ENCODE measurements at regions not wholly inside any gene's neighbourhood (a gene's known extent, or its start where the extent isn't known, plus 50 kb on each side); places are given as distances from the start of the nearest gene placed in this dataset.
"Not testable (repeated sequence)": the region's sequence is repeated elsewhere in the genome, so short reads cannot be mapped to it uniquely, and the experiment has no call there.

- TF ChIP-seq MAX (IDR thresholded peaks at IDR 0.05; ENCODE audit: low read depth, low read length) (no peak), POLR2A (IDR thresholded peaks at IDR 0.05; ENCODE audit: extremely low read depth, insufficient read length) (no peak), MYC (IDR thresholded peaks at IDR 0.05; ENCODE audit: low read depth, low read length) (no peak), CTCF (IDR thresholded peaks at IDR 0.05; ENCODE audit: low read depth, low read length) (no peak)
- DNase-seq (ENCODE audit: low read depth): no peak
- no peak overlapping the region for H3K4me3 ChIP-seq (ENCODE audit: low read depth, low read length)
Measured at GRCh38 chr4:163703251-163703650, 208.8 kb downstream of the TMA16 start.

DNA sequence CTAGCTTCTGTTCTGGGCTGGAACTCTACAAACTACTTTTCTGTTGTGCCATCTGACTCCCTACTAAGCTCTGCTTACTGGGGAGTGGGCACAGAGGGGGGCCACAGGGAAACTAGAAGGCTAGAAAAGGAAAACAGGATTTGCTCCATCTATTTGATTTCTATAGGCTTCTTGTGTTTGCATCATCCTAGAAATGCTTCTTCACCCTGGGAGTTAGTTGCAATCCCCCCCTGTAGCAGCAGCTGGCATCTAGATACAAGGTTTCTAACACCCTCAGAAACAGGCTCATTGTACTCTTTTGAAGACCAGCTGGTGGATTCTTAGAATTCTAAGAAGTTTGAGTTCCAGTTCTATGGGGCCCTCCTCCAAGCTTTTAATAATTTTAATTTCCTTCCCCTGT lies 213.4 kb downstream of the TMA16 start:
- no peak for TF ChIP-seq MYC (IDR thresholded peaks at IDR 0.05; ENCODE audit: low read depth, low read length)
- TF ChIP-seq MAX (IDR thresholded peaks at IDR 0.05; ENCODE audit: low read depth, low read length): no peak
- no peak for TF ChIP-seq CTCF (IDR thresholded peaks at IDR 0.05; ENCODE audit: low read depth, low read length)
- no peak for TF ChIP-seq POLR2A (IDR thresholded peaks at IDR 0.05; ENCODE audit: extremely low read depth, insufficient read length)
- H3K4me3 ChIP-seq (ENCODE audit: low read depth, low read length): no peak overlapping the region
- DNase-seq (ENCODE audit: low read depth): no peak

DNA sequence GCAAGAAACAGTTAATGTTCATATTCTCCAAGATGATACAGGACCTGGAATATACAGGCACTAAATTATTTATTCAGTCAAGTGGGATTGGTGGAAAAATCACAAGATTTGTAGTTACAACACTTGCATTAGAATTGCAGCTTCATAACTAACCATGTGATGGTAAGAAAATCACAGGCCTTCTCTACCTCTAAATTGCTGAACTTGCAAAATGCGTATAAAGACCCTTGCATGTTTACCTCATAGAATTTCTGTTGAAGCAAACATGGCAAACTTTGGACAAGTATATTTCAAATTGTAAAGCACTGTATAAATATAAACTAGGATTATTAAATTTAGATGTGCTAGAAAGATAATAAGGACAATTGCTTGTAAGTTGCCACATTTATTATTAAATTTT lies 215.1 kb downstream of the TMA16 start:
- DNase-seq (ENCODE audit: low read depth): no peak
- TF ChIP-seq CTCF (IDR thresholded peaks at IDR 0.05; ENCODE audit: low read depth, low read length): no peak
- TF ChIP-seq POLR2A (IDR thresholded peaks at IDR 0.05; ENCODE audit: extremely low read depth, insufficient read length): no peak
- no peak for TF ChIP-seq MYC (IDR thresholded peaks at IDR 0.05; ENCODE audit: low read depth, low read length)
- no peak for TF ChIP-seq MAX (IDR thresholded peaks at IDR 0.05; ENCODE audit: low read depth, low read length)
- no peak overlapping the region for H3K4me3 ChIP-seq (ENCODE audit: low read depth, low read length)

DNA sequence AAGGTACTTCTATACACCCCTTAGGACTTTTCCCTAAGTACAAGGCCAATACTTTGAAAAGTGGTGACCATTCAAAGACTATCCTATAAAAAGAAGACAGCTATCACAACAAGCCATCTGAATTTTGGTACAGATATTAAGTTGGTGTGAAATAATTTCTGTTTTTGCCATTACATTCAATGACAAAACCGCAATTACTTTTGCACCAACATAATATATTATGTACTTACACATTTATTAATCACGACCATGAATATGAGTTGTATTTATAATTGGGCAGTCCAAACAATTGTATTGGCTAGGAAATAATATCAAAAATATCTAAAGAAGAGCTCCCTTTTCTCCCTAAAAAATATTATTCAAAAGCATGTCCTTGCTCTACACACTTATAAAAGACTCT lies 215.7 kb downstream of the TMA16 start:
- DNase-seq (ENCODE audit: low read depth): no peak
- no peak for TF ChIP-seq CTCF (IDR thresholded peaks at IDR 0.05; ENCODE audit: low read depth, low read length)

DNA sequence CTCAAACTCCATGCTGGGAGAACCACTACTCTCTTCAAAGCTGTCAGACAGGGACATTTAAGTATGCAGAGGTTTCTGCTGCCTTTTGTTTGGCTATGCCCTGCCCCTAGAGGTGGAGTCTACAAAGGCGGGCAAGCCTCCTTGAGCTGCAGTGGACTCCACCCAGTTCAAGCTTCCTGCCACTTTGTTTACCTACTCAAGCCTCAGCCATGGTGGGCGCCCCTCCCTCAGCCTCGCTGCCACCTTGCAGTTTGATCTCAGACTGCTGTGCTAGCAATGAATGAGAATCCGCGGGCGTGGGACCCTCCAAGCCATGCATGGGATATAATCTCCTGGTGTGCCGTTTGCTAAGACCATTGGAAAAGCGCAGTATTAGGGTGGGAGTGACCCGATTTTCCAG lies 230.0 kb downstream of the TMA16 start:
- not testable (repeated sequence) for DNase-seq (ENCODE audit: low read depth); H3K4me3 ChIP-seq (ENCODE audit: low read depth, low read length)

More for the DNA sequence above, 215.7 kb downstream of the TMA16 start:
- H3K4me3 ChIP-seq (ENCODE audit: low read depth, low read length): no peak overlapping the region

DNA sequence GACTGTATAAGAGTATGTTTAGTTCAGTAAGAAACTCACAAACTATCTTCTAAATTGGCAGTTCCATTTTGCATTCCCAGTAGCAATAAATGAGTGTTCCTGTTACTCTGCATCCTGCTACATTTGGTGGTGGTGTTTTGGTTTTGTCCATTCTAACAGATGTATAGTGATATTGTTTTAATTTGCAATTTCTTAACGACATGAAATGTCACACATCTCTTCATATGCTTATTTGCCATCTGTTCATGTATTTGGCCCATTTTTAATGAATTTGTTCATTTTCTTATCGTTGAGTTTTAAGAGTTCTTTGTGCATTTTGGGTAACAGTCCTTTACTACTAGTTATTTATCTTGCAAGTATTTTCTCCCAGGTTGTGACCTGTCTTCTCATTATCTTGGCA lies 232.2 kb downstream of the TMA16 start:
- H3K4me3 ChIP-seq (ENCODE audit: low read depth, low read length): no peak overlapping the region
- TF ChIP-seq POLR2A (IDR thresholded peaks at IDR 0.05; ENCODE audit: extremely low read depth, insufficient read length): no peak
- no peak for TF ChIP-seq CTCF (IDR thresholded peaks at IDR 0.05; ENCODE audit: low read depth, low read length)
- no peak for TF ChIP-seq MYC (IDR thresholded peaks at IDR 0.05; ENCODE audit: low read depth, low read length)
- no peak for TF ChIP-seq MAX (IDR thresholded peaks at IDR 0.05; ENCODE audit: low read depth, low read length)
- DNase-seq (ENCODE audit: low read depth): no peak

Data from NB4 (cell line).